ENCODE measurements at regions not wholly inside any gene's neighbourhood (a gene's known extent, or its start where the extent isn't known, plus 50 kb on each side); places are given as distances from the start of the nearest gene placed in this dataset.

DNA sequence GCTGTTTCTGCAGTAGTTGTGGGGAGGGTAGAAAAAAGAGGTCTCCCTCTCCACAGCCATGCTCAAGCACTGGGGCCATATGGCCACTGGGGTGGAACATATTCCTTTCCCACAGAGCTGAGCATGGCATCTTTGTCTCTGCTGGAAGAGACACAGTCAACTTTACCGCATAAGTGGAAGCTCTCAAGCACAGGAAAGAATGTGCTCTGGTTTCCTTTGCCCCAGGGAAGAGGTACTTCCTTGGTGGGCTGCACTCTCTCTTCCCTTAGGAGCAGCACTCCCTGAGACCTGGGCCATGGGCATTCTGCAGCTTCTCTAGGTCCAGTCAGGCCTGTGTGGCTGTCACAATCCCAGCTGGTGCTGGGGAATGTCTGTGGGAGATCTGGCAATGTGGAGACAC is 168.5 kb upstream of the ACTBL2 start:
- TF ChIP-seq, protein P1, sequence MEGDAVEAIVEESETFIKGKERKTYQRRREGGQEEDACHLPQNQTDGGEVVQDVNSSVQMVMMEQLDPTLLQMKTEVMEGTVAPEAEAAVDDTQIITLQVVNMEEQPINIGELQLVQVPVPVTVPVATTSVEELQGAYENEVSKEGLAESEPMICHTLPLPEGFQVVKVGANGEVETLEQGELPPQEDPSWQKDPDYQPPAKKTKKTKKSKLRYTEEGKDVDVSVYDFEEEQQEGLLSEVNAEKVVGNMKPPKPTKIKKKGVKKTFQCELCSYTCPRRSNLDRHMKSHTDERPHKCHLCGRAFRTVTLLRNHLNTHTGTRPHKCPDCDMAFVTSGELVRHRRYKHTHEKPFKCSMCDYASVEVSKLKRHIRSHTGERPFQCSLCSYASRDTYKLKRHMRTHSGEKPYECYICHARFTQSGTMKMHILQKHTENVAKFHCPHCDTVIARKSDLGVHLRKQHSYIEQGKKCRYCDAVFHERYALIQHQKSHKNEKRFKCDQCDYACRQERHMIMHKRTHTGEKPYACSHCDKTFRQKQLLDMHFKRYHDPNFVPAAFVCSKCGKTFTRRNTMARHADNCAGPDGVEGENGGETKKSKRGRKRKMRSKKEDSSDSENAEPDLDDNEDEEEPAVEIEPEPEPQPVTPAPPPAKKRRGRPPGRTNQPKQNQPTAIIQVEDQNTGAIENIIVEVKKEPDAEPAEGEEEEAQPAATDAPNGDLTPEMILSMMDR (optimal IDR thresholded peaks at IDR 0.05 in 1 of 3, IDR thresholded peaks at IDR 0.05 in 1 of 3, conservative IDR thresholded peaks at IDR 0.05 in 1 of 3; ENCODE audit: extremely low read depth in 1 of 3, insufficient read depth in 2 of 3, low read length in 3 of 3), result no peak
- no peak for TF ChIP-seq EZH2 (IDR thresholded peaks at IDR 0.05; ENCODE audit: low read length)
